WTC11 (cell line): ENCODE measurements at regions not wholly inside any gene's neighbourhood (a gene's known extent, or its start where the extent isn't known, plus 50 kb on each side); places are given as distances from the start of the nearest gene placed in this dataset.

Experiments used
- ATAC-seq: fragments of 200-7000 bp; cut with Tn5 transposase; 2 replicates; pipeline ENCODE4 v1.10.0; 2021; ENCODE audit warnings: mild to moderate bottlenecking, moderate library complexity
- CTCF ChIA-PET: fragments of 300-600 bp; sonication (Branson Sonifier 250); formaldehyde crosslinking; loops from one replicate; lab custom pipeline; 2021; ENCODE audit warnings: antibody characterized with exemption; lab: Charles Lee
- POLR2A ChIA-PET: fragments of 350-600 bp; sonication (Branson Sonifier 250); formaldehyde crosslinking; loops from one replicate; lab custom pipeline; 2021; ENCODE audit warnings: antibody characterized with exemption; lab: Charles Lee
- DNase-seq: peaks from one replicate; pipeline ENCODE4 v3.0.0; 2021; ENCODE audit warnings: low spot score
- H3K27ac Mint-ChIP-seq: 2 replicates; pipeline ENCODE4 v1.8.0; 2021; ENCODE audit warnings: mixed read lengths
- H3K27me3 Mint-ChIP-seq: 2 replicates; pipeline ENCODE4 v1.8.0; 2021; ENCODE audit warnings: low read depth, mild to moderate bottlenecking, moderate library complexity, mixed read lengths
- H3K36me3 Mint-ChIP-seq: 2 replicates; pipeline ENCODE4 v1.8.0; 2021; ENCODE audit warnings: mixed read lengths
- H3K4me1 Mint-ChIP-seq: 2 replicates; pipeline ENCODE4 v1.8.0; 2022; ENCODE audit warnings: mixed read lengths
- H3K4me3 Mint-ChIP-seq: 2 replicates; pipeline ENCODE4 v1.8.0; 2021; ENCODE audit warnings: mild to moderate bottlenecking, moderate library complexity, mixed read lengths
- H3K9me3 Mint-ChIP-seq: 2 replicates; pipeline ENCODE4 v1.8.0; 2021; ENCODE audit warnings: mixed read lengths
- CREB1 ChIP-seq: sonication (generic); formaldehyde crosslinking; IDR thresholded peaks from 2 replicates; pipeline ENCODE4 v1.8.0; 2023; ENCODE audit warnings: mild to moderate bottlenecking, missing genetic modification reagents
- GTF2I ChIP-seq: fragments of 250-450 bp; sonication (Bioruptor Pico); conservative IDR thresholded peaks from 2 replicates; pipeline ENCODE4 v1.4.0; 2021; ENCODE audit warnings: mild to moderate bottlenecking
- JAZF1 ChIP-seq: fragments of 250-450 bp; sonication (Bioruptor Pico); IDR thresholded peaks from 2 replicates; pipeline ENCODE4 v1.9.0; 2021; ENCODE audit warnings: moderate library complexity, mild to moderate bottlenecking, inconsistent platforms
- NFYB ChIP-seq: sonication (generic); formaldehyde crosslinking; conservative IDR thresholded peaks from 2 replicates; pipeline ENCODE4 v1.8.0; 2022; ENCODE audit warnings: low read depth, missing genetic modification reagents
- OVOL2 ChIP-seq: fragments of 250-450 bp; sonication (Bioruptor Pico); IDR thresholded peaks from 2 replicates; pipeline ENCODE4 v1.9.0; 2021; ENCODE audit warnings: mild to moderate bottlenecking, borderline replicate concordance
- SMAD4 ChIP-seq: sonication (generic); formaldehyde crosslinking; IDR thresholded peaks from 2 replicates; pipeline ENCODE4 v1.8.0; 2022; ENCODE audit warnings: mild to moderate bottlenecking, missing genetic modification reagents
- ZNF121 ChIP-seq: sonication (generic); formaldehyde crosslinking; IDR thresholded peaks from 2 replicates; pipeline ENCODE4 v1.8.0; 2023; ENCODE audit warnings: missing genetic modification reagents
- TF ChIP-seq, protein P1 (sequence below): sonication (generic); formaldehyde crosslinking; IDR thresholded peaks from 2 replicates; pipeline ENCODE4 v1.8.1; 2022; ENCODE audit warnings: low read depth, missing genetic modification reagents, borderline replicate concordance
- TF ChIP-seq, protein P2 (sequence below): fragments of 250-450 bp; sonication (Bioruptor Pico); IDR thresholded peaks from 2 replicates; pipeline ENCODE4 v2.1.2; 2022; ENCODE audit warnings: mild to moderate bottlenecking, moderate library complexity
- TF ChIP-seq, protein P3 (sequence below): sonication (generic); formaldehyde crosslinking; IDR thresholded peaks from 2 replicates; pipeline ENCODE4 v1.8.0; 2022; ENCODE audit warnings: mild to moderate bottlenecking, missing genetic modification reagents
- TF ChIP-seq, protein P4 (sequence below): sonication (generic); formaldehyde crosslinking; IDR thresholded peaks from 2 replicates; pipeline ENCODE4 v1.8.0; 2023; ENCODE audit warnings: mild to moderate bottlenecking, missing genetic modification reagents
- TF ChIP-seq, protein P5 (sequence below): sonication (generic); formaldehyde crosslinking; IDR thresholded peaks from 2 replicates; pipeline ENCODE4 v1.8.1; 2023; ENCODE audit warnings: mild to moderate bottlenecking, missing genetic modification reagents, moderate library complexity
- TF ChIP-seq, protein P6 (sequence below): sonication (generic); formaldehyde crosslinking; IDR thresholded peaks from 2 replicates; pipeline ENCODE4 v1.8.0; 2022; ENCODE audit warnings: mild to moderate bottlenecking, missing genetic modification reagents
- TF ChIP-seq, protein P7 (sequence below): sonication (generic); formaldehyde crosslinking; IDR thresholded peaks from 2 replicates; pipeline ENCODE4 v1.8.1; 2023; ENCODE audit warnings: mild to moderate bottlenecking, missing genetic modification reagents, moderate library complexity
- TF ChIP-seq, protein P8 (sequence below): fragments of 250-450 bp; sonication (Bioruptor Pico); conservative IDR thresholded peaks from 2 replicates; pipeline ENCODE4 v1.9.0; 2021; ENCODE audit warnings: mild to moderate bottlenecking

DNA sequence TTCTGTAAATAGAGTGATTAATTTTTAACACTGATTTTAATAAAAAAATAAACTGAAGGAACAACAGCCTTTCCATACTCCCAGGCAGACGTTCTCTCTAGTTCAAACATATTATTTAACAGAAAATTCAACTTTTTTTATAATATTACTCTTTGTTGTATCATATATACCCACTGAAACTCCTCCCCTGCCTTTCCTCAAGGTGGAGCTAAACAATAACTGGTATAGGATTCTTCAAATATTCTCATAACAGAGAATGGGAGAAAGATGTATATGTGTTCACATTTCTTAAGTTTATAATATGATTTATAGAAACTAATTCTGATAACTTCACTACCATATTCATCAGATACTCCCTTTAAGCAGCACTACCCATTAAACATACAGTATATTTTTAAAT lies 83.4 kb downstream of the CYLC2 start (continued):
- TF ChIP-seq, protein P1, sequence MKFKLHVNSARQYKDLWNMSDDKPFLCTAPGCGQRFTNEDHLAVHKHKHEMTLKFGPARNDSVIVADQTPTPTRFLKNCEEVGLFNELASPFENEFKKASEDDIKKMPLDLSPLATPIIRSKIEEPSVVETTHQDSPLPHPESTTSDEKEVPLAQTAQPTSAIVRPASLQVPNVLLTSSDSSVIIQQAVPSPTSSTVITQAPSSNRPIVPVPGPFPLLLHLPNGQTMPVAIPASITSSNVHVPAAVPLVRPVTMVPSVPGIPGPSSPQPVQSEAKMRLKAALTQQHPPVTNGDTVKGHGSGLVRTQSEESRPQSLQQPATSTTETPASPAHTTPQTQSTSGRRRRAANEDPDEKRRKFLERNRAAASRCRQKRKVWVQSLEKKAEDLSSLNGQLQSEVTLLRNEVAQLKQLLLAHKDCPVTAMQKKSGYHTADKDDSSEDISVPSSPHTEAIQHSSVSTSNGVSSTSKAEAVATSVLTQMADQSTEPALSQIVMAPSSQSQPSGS (CRISPR knock-in tag): no peak
- TF ChIP-seq, protein P2, sequence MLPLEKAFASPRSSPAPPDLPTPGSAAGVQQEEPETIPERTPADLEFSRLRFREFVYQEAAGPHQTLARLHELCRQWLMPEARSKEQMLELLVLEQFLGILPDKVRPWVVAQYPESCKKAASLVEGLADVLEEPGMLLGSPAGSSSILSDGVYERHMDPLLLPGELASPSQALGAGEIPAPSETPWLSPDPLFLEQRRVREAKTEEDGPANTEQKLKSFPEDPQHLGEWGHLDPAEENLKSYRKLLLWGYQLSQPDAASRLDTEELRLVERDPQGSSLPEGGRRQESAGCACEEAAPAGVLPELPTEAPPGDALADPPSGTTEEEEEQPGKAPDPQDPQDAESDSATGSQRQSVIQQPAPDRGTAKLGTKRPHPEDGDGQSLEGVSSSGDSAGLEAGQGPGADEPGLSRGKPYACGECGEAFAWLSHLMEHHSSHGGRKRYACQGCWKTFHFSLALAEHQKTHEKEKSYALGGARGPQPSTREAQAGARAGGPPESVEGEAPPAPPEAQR (CRISPR knock-in tag): no peak
- TF ChIP-seq, protein P3, sequence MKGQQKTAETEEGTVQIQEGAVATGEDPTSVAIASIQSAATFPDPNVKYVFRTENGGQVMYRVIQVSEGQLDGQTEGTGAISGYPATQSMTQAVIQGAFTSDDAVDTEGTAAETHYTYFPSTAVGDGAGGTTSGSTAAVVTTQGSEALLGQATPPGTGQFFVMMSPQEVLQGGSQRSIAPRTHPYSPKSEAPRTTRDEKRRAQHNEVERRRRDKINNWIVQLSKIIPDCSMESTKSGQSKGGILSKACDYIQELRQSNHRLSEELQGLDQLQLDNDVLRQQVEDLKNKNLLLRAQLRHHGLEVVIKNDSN (CRISPR knock-in tag): no peak
- TF ChIP-seq SMAD4 (CRISPR knock-in tag) (no peak), JAZF1 (CRISPR knock-in tag) (no peak)
- TF ChIP-seq, protein P4, sequence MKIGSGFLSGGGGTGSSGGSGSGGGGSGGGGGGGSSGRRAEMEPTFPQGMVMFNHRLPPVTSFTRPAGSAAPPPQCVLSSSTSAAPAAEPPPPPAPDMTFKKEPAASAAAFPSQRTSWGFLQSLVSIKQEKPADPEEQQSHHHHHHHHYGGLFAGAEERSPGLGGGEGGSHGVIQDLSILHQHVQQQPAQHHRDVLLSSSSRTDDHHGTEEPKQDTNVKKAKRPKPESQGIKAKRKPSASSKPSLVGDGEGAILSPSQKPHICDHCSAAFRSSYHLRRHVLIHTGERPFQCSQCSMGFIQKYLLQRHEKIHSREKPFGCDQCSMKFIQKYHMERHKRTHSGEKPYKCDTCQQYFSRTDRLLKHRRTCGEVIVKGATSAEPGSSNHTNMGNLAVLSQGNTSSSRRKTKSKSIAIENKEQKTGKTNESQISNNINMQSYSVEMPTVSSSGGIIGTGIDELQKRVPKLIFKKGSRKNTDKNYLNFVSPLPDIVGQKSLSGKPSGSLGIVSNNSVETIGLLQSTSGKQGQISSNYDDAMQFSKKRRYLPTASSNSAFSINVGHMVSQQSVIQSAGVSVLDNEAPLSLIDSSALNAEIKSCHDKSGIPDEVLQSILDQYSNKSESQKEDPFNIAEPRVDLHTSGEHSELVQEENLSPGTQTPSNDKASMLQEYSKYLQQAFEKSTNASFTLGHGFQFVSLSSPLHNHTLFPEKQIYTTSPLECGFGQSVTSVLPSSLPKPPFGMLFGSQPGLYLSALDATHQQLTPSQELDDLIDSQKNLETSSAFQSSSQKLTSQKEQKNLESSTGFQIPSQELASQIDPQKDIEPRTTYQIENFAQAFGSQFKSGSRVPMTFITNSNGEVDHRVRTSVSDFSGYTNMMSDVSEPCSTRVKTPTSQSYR (CRISPR knock-in tag): no peak
- TF ChIP-seq, protein P5, sequence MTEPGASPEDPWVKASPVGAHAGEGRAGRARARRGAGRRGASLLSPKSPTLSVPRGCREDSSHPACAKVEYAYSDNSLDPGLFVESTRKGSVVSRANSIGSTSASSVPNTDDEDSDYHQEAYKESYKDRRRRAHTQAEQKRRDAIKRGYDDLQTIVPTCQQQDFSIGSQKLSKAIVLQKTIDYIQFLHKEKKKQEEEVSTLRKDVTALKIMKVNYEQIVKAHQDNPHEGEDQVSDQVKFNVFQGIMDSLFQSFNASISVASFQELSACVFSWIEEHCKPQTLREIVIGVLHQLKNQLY (CRISPR knock-in tag): no peak

DNA sequence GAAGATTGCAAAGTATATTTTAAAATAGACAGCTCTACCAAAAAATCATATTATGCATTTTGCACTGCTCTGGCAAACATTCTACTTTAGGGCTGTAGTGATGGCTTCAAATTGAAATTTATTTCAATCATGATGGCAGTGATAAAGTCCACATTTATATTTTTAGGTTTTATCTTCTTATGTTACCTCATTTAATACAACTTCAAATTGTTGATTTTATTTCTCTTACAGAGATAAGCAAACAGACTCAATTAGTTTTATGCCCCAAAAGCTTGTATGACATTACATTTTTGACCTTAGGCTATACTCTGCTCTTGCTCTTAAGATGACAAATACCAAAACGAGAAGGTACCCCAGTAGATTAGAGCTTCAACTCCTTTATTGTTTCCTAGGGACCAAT lies 87.4 kb downstream of the CYLC2 start:
- ChIA-PET CTCF (no interaction called here), POLR2A (no interaction called here)
- TF ChIP-seq, protein P6, sequence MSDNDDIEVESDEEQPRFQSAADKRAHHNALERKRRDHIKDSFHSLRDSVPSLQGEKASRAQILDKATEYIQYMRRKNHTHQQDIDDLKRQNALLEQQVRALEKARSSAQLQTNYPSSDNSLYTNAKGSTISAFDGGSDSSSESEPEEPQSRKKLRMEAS: no peak
- TF ChIP-seq OVOL2 (CRISPR knock-in tag) (no peak), NFYB (CRISPR knock-in tag) (no peak), CREB1 (CRISPR knock-in tag) (no peak), GTF2I (CRISPR knock-in tag) (no peak), ZNF121 (CRISPR knock-in tag) (no peak)
- TF ChIP-seq, protein P7, sequence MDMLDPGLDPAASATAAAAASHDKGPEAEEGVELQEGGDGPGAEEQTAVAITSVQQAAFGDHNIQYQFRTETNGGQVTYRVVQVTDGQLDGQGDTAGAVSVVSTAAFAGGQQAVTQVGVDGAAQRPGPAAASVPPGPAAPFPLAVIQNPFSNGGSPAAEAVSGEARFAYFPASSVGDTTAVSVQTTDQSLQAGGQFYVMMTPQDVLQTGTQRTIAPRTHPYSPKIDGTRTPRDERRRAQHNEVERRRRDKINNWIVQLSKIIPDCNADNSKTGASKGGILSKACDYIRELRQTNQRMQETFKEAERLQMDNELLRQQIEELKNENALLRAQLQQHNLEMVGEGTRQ: no peak
- TF ChIP-seq, protein P8, sequence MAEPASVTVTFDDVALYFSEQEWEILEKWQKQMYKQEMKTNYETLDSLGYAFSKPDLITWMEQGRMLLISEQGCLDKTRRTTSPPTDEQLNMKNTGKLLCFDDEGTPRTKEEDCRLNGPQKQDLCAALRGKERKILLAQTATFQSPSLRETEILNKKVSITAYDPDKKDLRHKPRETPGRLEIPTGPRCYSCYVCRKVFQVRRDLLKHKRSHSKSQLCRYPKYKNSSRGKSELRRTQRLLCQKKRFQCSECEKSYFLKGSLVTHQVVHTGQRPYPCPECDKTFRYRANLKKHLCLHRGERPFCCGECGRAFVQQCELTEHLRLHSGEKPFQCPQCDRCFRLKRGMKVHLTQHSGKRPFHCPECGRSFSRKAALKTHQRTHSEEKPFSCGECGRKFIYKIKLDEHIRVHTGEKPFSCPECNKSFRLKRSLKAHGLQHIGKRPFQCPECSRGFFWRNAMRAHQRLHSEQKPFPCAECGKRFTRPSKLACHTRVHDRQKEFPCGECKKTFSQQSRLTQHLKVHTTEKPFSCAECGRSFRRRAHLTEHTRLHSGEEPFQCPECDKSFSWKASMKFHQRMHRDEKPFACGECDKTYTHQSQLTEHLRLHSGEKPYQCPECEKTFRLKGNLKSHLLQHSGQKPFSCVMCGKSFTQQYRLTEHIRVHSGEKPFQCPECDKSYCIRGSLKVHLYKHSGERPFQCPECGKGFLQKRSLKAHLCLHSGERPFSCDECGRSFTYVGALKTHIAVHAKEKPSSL: no peak
- ATAC-seq (no peak), DNase-seq (no peak)
- Mint-ChIP-seq H3K27me3 (no peaks in the 10 kb centered on the region), H3K36me3 (no peaks in the 10 kb centered on the region), H3K4me3 (no peak overlapping the region), H3K27ac (no peak overlapping the region), H3K9me3 (peaks cover 7% of the 10 kb centered on the region), H3K4me1 (peaks cover 7% of the 10 kb centered on the region; the same call in 1 of the 2 replicates)
